H1 (cell line): ENCODE measurements at regions not wholly inside any gene's neighbourhood (a gene's known extent, or its start where the extent isn't known, plus 50 kb on each side); places are given as distances from the start of the nearest gene placed in this dataset.

Source experiments
- ATF2 ChIP-seq: IDR thresholded peaks from 2 replicates; pipeline ENCODE4 v1.6.1; 2012; ENCODE audit warnings: low read length, inconsistent platforms
- EP300 ChIP-seq, 2 experiments: IDR thresholded peaks; 1 replicate in 1 of 2; 2 replicates in 1 of 2; pipeline ENCODE4 v1.6.1; 2011 to 2012; ENCODE audit warnings: low read depth in 2 of 2, low read length in 2 of 2, mild to moderate bottlenecking in 2 of 2, borderline replicate concordance in 1 of 2, inconsistent platforms in 1 of 2, moderate library complexity in 1 of 2
- FOSL1 ChIP-seq: IDR thresholded peaks from 2 replicates; pipeline ENCODE4 v1.6.1; 2011; ENCODE audit warnings: mild to moderate bottlenecking, low read depth, low read length, moderate library complexity; ENCODE audit not compliant: insufficient read depth
- GTF2F1 ChIP-seq: IDR thresholded peaks from 2 replicates; pipeline ENCODE4 v1.6.1; 2012; ENCODE audit warnings: low read depth, low read length, improper control_type of control experiment, borderline replicate concordance
- KDM5A ChIP-seq: fragments of 200-600 bp; IDR thresholded peaks from 2 replicates; pipeline ENCODE4 v1.7.1; 2012; ENCODE audit warnings: mild to moderate bottlenecking, low read length, inconsistent platforms, mixed read lengths
- POU5F1 ChIP-seq: IDR thresholded peaks from 2 replicates; pipeline ENCODE4 v1.6.1; 2011; ENCODE audit warnings: low read depth, mild to moderate bottlenecking, low read length, moderate library complexity
- RBBP5 ChIP-seq: IDR thresholded peaks from 2 replicates; pipeline ENCODE4 v1.7.1; 2012; ENCODE audit warnings: low read depth, mild to moderate bottlenecking, inconsistent platforms, low read length, moderate library complexity, borderline replicate concordance
- SP2 ChIP-seq: IDR thresholded peaks from 2 replicates; pipeline ENCODE4 v1.6.1; 2012; ENCODE audit warnings: mild to moderate bottlenecking, low read length, inconsistent platforms
- SP4 ChIP-seq: IDR thresholded peaks from 2 replicates; pipeline ENCODE4 v1.6.1; 2012; ENCODE audit warnings: low read length, inconsistent platforms
- TAF7 ChIP-seq: optimal IDR thresholded peaks from 2 replicates; pipeline ENCODE3; 2011; ENCODE audit warnings: low read depth, mild to moderate bottlenecking, inconsistent platforms, low read length, moderate library complexity, borderline replicate concordance
- TF ChIP-seq, protein P1 (sequence below): fragments of 300-600 bp; sonication (generic); IDR thresholded peaks from 2 replicates; pipeline ENCODE4 v1.7.1; 2012; ENCODE audit warnings: low read length, moderate library complexity, mild to moderate bottlenecking, inconsistent platforms; ENCODE audit not compliant: insufficient replicate concordance

DNA sequence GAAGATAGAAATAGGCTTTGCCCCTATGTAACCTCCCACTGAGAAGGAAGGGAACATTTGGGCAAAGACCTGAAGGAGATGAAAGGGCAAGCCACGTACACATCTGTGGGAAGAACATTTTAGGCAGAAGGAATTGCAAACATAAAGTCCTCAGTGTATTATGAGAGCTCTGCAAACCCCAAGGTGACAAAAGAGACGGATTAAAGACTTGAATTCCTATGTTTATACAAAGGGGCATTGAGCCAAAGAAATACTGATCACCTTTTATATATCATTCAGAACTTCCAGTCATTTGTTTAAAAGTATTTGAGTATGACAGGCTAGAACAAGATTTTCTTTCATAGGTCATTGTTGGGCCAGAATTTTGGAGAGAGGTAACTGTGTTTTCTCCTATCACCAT lies 90.2 kb upstream of the ATG10 start (continued):
- TF ChIP-seq, protein P1, sequence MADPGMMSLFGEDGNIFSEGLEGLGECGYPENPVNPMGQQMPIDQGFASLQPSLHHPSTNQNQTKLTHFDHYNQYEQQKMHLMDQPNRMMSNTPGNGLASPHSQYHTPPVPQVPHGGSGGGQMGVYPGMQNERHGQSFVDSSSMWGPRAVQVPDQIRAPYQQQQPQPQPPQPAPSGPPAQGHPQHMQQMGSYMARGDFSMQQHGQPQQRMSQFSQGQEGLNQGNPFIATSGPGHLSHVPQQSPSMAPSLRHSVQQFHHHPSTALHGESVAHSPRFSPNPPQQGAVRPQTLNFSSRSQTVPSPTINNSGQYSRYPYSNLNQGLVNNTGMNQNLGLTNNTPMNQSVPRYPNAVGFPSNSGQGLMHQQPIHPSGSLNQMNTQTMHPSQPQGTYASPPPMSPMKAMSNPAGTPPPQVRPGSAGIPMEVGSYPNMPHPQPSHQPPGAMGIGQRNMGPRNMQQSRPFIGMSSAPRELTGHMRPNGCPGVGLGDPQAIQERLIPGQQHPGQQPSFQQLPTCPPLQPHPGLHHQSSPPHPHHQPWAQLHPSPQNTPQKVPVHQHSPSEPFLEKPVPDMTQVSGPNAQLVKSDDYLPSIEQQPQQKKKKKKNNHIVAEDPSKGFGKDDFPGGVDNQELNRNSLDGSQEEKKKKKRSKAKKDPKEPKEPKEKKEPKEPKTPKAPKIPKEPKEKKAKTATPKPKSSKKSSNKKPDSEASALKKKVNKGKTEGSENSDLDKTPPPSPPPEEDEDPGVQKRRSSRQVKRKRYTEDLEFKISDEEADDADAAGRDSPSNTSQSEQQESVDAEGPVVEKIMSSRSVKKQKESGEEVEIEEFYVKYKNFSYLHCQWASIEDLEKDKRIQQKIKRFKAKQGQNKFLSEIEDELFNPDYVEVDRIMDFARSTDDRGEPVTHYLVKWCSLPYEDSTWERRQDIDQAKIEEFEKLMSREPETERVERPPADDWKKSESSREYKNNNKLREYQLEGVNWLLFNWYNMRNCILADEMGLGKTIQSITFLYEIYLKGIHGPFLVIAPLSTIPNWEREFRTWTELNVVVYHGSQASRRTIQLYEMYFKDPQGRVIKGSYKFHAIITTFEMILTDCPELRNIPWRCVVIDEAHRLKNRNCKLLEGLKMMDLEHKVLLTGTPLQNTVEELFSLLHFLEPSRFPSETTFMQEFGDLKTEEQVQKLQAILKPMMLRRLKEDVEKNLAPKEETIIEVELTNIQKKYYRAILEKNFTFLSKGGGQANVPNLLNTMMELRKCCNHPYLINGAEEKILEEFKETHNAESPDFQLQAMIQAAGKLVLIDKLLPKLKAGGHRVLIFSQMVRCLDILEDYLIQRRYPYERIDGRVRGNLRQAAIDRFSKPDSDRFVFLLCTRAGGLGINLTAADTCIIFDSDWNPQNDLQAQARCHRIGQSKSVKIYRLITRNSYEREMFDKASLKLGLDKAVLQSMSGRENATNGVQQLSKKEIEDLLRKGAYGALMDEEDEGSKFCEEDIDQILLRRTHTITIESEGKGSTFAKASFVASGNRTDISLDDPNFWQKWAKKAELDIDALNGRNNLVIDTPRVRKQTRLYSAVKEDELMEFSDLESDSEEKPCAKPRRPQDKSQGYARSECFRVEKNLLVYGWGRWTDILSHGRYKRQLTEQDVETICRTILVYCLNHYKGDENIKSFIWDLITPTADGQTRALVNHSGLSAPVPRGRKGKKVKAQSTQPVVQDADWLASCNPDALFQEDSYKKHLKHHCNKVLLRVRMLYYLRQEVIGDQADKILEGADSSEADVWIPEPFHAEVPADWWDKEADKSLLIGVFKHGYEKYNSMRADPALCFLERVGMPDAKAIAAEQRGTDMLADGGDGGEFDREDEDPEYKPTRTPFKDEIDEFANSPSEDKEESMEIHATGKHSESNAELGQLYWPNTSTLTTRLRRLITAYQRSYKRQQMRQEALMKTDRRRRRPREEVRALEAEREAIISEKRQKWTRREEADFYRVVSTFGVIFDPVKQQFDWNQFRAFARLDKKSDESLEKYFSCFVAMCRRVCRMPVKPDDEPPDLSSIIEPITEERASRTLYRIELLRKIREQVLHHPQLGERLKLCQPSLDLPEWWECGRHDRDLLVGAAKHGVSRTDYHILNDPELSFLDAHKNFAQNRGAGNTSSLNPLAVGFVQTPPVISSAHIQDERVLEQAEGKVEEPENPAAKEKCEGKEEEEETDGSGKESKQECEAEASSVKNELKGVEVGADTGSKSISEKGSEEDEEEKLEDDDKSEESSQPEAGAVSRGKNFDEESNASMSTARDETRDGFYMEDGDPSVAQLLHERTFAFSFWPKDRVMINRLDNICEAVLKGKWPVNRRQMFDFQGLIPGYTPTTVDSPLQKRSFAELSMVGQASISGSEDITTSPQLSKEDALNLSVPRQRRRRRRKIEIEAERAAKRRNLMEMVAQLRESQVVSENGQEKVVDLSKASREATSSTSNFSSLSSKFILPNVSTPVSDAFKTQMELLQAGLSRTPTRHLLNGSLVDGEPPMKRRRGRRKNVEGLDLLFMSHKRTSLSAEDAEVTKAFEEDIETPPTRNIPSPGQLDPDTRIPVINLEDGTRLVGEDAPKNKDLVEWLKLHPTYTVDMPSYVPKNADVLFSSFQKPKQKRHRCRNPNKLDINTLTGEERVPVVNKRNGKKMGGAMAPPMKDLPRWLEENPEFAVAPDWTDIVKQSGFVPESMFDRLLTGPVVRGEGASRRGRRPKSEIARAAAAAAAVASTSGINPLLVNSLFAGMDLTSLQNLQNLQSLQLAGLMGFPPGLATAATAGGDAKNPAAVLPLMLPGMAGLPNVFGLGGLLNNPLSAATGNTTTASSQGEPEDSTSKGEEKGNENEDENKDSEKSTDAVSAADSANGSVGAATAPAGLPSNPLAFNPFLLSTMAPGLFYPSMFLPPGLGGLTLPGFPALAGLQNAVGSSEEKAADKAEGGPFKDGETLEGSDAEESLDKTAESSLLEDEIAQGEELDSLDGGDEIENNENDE, result no peak
- TF ChIP-seq GTF2F1 (no peak), RBBP5 (no peak), KDM5A (no peak), FOSL1 (no peak), EP300 (IDR thresholded peaks at IDR 0.05; ENCODE audit: borderline replicate concordance in 1 of 2, low read depth in 2 of 2, low read length in 2 of 2) (no peak), SP2 (no peak), POU5F1 (no peak), SP4 (no peak), ATF2 (no peak), TAF7 (no peak)
